HL-60 (cell line): ENCODE measurements at regions not wholly inside any gene's neighbourhood (a gene's known extent, or its start where the extent isn't known, plus 50 kb on each side); places are given as distances from the start of the nearest gene placed in this dataset.

ENCODE experiments used
- DNase-seq, 2 experiments: peaks; one replicate each; pipeline ENCODE4 v3.0.0-alpha.2; 2010 to 2020; ENCODE audit warnings: low read depth in 1 of 2, low spot score in 1 of 2
- H3K27ac ChIP-seq: fragments of 250-450 bp; sonication (Bioruptor Pico); replicated peaks from 2 replicates; pipeline ENCODE4 v1.5.1; 2020; ENCODE audit warnings: mild to moderate bottlenecking, moderate library complexity
- H3K27me3 ChIP-seq: fragments of 250-450 bp; sonication (Bioruptor Pico); 2 replicates; pipeline ENCODE4 v1.5.1; 2021; ENCODE audit warnings: mild to moderate bottlenecking, moderate library complexity; ENCODE audit not compliant: insufficient read depth, poor library complexity, severe bottlenecking
- H3K4me3 ChIP-seq: replicated peaks from 2 replicates; pipeline ENCODE4 v1.5.1; 2011; ENCODE audit warnings: mild to moderate bottlenecking, control low read depth, low read length; ENCODE audit not compliant: insufficient read depth
- GABPA ChIP-seq: IDR thresholded peaks from 2 replicates; pipeline ENCODE4 v1.6.1; 2012; ENCODE audit warnings: low read depth
- POLR2AphosphoS5 ChIP-seq: IDR thresholded peaks from 2 replicates; pipeline ENCODE4 v1.6.1; 2012; ENCODE audit warnings: low read depth
- SPI1 ChIP-seq: IDR thresholded peaks from 2 replicates; pipeline ENCODE4 v1.6.1; 2012; ENCODE audit warnings: low read depth, mild to moderate bottlenecking, borderline replicate concordance
- TF ChIP-seq, protein P1 (sequence below): IDR thresholded peaks from 2 replicates; pipeline ENCODE4 v1.6.1; 2012; ENCODE audit warnings: low read depth; ENCODE audit not compliant: insufficient replicate concordance
- TF ChIP-seq, protein P2 (sequence below): IDR thresholded peaks from one replicate; pipeline ENCODE4 v1.5.1; 2011; ENCODE audit warnings: low read length, control low read depth, inconsistent platforms; ENCODE audit not compliant: insufficient read depth

DNA sequence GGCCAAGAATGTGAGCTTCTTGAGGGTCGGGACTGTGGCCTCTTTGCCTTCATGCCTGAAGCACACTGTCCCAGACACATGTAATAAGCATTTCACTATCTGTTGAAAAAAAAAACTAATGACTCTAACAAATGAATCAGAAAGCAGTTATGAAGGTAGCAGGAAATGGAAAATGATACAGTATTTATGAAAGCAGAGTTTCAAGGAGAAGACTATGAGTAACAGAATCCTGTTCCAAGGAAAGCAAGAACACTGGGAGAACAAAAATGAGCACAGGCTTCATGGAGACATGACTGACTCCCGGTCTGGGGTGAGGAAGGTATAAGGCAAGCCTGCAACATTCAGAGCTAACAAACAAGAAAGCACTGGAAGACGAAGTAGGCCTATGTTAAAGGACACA, 190.8 kb downstream of the RNF152 start:
- no peak for DNase-seq
- Histone ChIP-seq H3K27me3 (no peaks in the 10 kb centered on the region), H3K27ac (no peak overlapping the region), H3K4me3 (no peak overlapping the region)
- TF ChIP-seq GABPA (no peak), SPI1 (no peak), POLR2AphosphoS5 (no peak)
- TF ChIP-seq, protein P1, sequence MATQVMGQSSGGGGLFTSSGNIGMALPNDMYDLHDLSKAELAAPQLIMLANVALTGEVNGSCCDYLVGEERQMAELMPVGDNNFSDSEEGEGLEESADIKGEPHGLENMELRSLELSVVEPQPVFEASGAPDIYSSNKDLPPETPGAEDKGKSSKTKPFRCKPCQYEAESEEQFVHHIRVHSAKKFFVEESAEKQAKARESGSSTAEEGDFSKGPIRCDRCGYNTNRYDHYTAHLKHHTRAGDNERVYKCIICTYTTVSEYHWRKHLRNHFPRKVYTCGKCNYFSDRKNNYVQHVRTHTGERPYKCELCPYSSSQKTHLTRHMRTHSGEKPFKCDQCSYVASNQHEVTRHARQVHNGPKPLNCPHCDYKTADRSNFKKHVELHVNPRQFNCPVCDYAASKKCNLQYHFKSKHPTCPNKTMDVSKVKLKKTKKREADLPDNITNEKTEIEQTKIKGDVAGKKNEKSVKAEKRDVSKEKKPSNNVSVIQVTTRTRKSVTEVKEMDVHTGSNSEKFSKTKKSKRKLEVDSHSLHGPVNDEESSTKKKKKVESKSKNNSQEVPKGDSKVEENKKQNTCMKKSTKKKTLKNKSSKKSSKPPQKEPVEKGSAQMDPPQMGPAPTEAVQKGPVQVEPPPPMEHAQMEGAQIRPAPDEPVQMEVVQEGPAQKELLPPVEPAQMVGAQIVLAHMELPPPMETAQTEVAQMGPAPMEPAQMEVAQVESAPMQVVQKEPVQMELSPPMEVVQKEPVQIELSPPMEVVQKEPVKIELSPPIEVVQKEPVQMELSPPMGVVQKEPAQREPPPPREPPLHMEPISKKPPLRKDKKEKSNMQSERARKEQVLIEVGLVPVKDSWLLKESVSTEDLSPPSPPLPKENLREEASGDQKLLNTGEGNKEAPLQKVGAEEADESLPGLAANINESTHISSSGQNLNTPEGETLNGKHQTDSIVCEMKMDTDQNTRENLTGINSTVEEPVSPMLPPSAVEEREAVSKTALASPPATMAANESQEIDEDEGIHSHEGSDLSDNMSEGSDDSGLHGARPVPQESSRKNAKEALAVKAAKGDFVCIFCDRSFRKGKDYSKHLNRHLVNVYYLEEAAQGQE, result no peak
- TF ChIP-seq, protein P2, sequence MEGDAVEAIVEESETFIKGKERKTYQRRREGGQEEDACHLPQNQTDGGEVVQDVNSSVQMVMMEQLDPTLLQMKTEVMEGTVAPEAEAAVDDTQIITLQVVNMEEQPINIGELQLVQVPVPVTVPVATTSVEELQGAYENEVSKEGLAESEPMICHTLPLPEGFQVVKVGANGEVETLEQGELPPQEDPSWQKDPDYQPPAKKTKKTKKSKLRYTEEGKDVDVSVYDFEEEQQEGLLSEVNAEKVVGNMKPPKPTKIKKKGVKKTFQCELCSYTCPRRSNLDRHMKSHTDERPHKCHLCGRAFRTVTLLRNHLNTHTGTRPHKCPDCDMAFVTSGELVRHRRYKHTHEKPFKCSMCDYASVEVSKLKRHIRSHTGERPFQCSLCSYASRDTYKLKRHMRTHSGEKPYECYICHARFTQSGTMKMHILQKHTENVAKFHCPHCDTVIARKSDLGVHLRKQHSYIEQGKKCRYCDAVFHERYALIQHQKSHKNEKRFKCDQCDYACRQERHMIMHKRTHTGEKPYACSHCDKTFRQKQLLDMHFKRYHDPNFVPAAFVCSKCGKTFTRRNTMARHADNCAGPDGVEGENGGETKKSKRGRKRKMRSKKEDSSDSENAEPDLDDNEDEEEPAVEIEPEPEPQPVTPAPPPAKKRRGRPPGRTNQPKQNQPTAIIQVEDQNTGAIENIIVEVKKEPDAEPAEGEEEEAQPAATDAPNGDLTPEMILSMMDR, result no peak

DNA sequence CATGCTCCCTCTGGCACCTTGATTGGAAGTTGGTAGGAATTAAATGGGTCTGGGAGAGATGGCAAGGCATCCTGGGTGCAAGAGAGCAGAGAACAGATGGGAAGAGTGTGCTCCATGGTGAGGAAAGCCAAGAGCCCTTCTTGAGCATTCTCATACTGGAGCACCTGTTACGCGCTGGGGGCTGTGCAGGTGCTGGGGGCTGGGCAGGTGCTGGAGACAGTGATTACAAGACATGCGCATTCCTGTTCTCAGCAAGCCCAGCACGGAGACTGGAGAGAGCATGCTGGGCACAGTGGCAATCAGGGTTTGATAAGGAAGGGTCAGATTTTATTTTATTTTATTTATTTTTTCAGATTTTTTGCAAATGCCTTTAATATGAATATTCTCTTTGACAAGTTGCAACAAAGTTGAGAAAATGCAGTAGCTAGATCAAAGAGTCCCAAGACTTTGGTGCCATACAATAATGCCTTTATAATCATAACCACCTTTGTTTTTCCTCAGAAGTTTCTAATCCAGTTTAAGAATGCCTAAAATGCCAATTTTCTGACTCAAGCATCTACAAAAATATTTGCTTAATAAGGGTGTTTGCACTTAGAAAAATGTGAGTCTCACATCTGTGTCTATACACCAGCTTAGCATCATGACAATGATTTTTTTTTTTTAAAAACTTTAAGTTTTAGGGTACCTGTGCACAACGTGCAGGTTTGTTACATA, 193.3 kb downstream of the RNF152 start:
- no peak overlapping the region for H3K27ac ChIP-seq
- H3K4me3 ChIP-seq, result no peak overlapping the region
- no peak for DNase-seq
- no peaks in the 10 kb centered on the region for H3K27me3 ChIP-seq
- TF ChIP-seq GABPA (no peak), POLR2AphosphoS5 (no peak), SPI1 (no peak)
- TF ChIP-seq, protein P2, result no peak
- TF ChIP-seq, protein P1, result no peak

DNA sequence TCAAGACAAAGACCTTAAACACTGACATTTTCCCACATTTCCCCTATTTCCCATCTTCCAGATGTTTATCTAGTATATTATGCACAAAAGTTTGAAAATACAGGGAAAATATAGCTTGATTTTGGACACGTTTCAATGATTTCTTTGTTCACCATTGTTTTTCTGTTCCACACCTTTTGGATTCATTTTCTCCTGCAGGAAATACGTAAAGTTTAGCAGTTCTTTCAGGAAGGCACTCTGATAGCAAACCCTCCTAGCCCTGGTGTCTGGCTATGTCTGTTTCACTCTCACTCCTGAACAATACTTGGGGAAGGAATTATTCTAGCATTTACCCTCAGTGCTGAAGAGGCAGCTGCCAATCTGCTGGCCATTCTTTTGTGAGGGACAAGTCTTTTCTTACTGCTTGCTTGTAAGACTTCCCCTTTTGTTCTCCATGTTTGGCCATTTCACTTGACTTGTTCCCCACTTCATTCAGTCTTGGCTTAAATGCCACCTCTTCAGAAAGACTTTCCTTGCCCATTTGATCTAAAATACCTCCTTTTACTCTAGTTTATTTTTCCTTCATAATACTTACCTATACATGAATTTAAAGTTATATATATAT, 195.4 kb downstream of the RNF152 start:
- TF ChIP-seq SPI1, result peak; percentile 59
- no peak for TF ChIP-seq POLR2AphosphoS5
- H3K4me3 ChIP-seq, result no peak overlapping the region
- H3K27ac ChIP-seq, result no peak overlapping the region
- H3K27me3 ChIP-seq, result no peaks in the 10 kb centered on the region
- DNase-seq, result no peak

DNA sequence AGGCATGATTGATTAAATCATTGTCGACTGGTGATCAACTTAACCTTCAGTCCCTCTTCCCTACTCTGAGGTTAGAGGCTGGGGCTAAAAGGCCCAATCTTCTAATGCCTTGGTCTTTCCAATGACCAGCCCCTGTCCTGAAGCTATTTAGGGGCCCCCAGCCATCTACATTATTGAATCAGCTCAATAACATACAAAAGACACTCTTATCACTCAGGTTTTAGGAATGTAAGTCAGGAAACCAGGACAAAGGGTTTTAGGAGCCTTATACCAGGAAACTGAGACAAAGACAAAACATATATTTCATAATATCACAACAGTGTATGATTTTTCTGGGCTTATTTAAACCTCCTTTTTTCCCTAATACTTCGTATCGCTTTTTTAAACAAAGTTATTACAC, 198.6 kb downstream of the RNF152 start:
- Histone ChIP-seq H3K4me3 (no peak overlapping the region), H3K27me3 (no peaks in the 10 kb centered on the region), H3K27ac (no peak overlapping the region)
- DNase-seq, result no peak
- TF ChIP-seq POLR2AphosphoS5 (no peak), SPI1 (no peak), GABPA (no peak)
- TF ChIP-seq, protein P1, result no peak
- TF ChIP-seq, protein P2, result no peak
